ENCODE measurements at regions not wholly inside any gene's neighbourhood (a gene's known extent, or its start where the extent isn't known, plus 50 kb on each side); places are given as distances from the start of the nearest gene placed in this dataset.
A peak's percentile ranks its signal among the peaks of the same experiment; 100 is the strongest.

- TF ChIP-seq, protein P1, sequence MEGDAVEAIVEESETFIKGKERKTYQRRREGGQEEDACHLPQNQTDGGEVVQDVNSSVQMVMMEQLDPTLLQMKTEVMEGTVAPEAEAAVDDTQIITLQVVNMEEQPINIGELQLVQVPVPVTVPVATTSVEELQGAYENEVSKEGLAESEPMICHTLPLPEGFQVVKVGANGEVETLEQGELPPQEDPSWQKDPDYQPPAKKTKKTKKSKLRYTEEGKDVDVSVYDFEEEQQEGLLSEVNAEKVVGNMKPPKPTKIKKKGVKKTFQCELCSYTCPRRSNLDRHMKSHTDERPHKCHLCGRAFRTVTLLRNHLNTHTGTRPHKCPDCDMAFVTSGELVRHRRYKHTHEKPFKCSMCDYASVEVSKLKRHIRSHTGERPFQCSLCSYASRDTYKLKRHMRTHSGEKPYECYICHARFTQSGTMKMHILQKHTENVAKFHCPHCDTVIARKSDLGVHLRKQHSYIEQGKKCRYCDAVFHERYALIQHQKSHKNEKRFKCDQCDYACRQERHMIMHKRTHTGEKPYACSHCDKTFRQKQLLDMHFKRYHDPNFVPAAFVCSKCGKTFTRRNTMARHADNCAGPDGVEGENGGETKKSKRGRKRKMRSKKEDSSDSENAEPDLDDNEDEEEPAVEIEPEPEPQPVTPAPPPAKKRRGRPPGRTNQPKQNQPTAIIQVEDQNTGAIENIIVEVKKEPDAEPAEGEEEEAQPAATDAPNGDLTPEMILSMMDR (IDR thresholded peaks at IDR 0.05; ENCODE audit: extremely low read depth, insufficient read depth, missing control alignments) = peak; percentile 41
- in situ Hi-C loops (cut with MboI; ENCODE audit: low pct_unique_long_range_greater_than_20kb, low sequenced_read_pairs, unreplicated experiment) = no loop called here
- no peak for DNase-seq (ENCODE audit: low spot score)
Observed at GRCh38 chr6:91485047-91485446, 898.2 kb upstream of the MAP3K7 start.

GRCh38 chr6:91483415-91484105 is 896.7 kb upstream of the MAP3K7 start:
- TF ChIP-seq, protein P1 (IDR thresholded peaks at IDR 0.05; ENCODE audit: extremely low read depth, insufficient read depth, missing control alignments) = no peak
- DNase-seq (ENCODE audit: low spot score) = no peak
- in situ Hi-C loops (cut with MboI; ENCODE audit: low pct_unique_long_range_greater_than_20kb, low sequenced_read_pairs, unreplicated experiment) = no loop called here

DNA sequence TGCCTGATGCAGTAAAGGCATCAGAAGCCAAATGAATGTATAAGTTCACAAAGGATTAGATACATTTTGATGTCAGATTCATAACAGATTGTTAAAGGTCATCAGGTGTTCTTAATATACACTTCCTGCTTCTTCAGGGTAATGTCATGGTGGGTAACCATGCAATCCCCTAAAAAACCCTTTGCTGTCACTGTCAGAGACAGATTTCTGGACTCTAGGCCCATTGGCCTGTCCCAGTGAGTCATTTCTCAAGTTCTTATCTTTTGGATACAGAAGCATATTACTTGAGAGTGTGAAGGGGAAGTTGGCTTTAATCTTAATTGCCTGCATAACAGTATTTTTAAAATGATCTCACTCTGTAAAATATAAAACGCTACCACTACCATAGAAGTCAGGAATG is 895.6 kb upstream of the MAP3K7 start:
- in situ Hi-C loops (cut with MboI; ENCODE audit: low pct_unique_long_range_greater_than_20kb, low sequenced_read_pairs, unreplicated experiment) = no loop called here
- peak; percentile 34 for DNase-seq (ENCODE audit: low spot score)

DNA sequence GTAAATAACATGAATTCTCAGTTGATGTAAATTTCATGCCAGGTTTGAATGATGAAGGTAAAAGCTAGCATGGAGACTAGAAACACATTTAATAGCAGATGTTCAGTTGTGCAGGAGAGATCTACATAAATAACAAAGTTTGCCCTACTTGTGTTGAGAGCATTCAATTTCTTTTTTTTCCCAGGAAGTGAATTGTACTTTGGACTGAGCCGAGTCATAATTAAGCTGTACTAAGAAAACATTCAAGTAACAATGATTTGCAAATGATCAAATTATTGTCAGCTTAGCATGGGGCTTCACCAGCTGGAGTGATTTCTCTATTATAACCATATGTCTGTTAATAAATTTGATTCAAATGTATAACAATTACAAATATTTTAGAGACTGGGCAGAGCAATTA is 893.5 kb upstream of the MAP3K7 start:
- TF ChIP-seq, protein P1 (IDR thresholded peaks at IDR 0.05; ENCODE audit: extremely low read depth, insufficient read depth, missing control alignments) = no peak
- DNase-seq (ENCODE audit: low spot score) = no peak
- in situ Hi-C loops (cut with MboI; ENCODE audit: low pct_unique_long_range_greater_than_20kb, low sequenced_read_pairs, unreplicated experiment) = no loop called here

More for the DNA sequence above, 895.6 kb upstream of the MAP3K7 start:
- TF ChIP-seq, protein P1 (IDR thresholded peaks at IDR 0.05; ENCODE audit: extremely low read depth, insufficient read depth, missing control alignments) = no peak

GRCh38 chr6:91477688-91478087 is 890.8 kb upstream of the MAP3K7 start:
- in situ Hi-C loops (cut with MboI; ENCODE audit: low pct_unique_long_range_greater_than_20kb, low sequenced_read_pairs, unreplicated experiment) = no loop called here
- TF ChIP-seq, protein P1 (IDR thresholded peaks at IDR 0.05; ENCODE audit: extremely low read depth, insufficient read depth, missing control alignments) = no peak
- no peak for DNase-seq (ENCODE audit: low spot score)

DNA sequence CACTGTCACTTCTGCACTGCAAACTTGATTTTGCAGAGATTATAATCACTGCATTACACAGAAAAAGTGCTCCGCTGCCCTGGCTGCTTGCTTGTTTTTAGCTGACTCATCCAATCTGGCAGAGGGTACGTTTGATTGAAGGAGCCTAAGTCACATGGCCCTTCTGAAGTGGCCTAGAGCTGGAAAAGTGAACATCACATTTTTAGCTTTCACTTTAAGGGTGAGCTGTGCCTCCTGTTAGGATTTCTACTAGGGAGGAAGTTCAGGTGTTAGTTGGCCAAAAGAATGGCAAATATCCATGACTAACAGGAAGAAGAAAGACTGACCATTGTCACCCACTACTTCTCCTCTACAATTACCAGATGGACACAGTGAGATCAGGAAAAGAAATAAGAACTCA is 889.1 kb upstream of the MAP3K7 start:
- in situ Hi-C loops (cut with MboI; ENCODE audit: low pct_unique_long_range_greater_than_20kb, low sequenced_read_pairs, unreplicated experiment) = no loop called here
- DNase-seq (ENCODE audit: low spot score) = peak; percentile 16
- TF ChIP-seq, protein P1 (IDR thresholded peaks at IDR 0.05; ENCODE audit: extremely low read depth, insufficient read depth, missing control alignments) = no peak

Measured in GM13977 (cell line).